Epithelial cell of proximal tubule (primary cell): ENCODE measurements at regions not wholly inside any gene's neighbourhood (a gene's known extent, or its start where the extent isn't known, plus 50 kb on each side); places are given as distances from the start of the nearest gene placed in this dataset.

Experiments
- DNase-seq: peaks from one replicate; pipeline ENCODE4 v3.0.0-alpha.2; 2011; ENCODE audit warnings: low read depth
- H3K4me3 ChIP-seq: 2 replicates; pipeline ENCODE4 v1.5.1; 2011; ENCODE audit warnings: low read depth, mild to moderate bottlenecking, low read length
- CTCF ChIP-seq: conservative IDR thresholded peaks from 2 replicates; pipeline ENCODE4 v1.5.1; 2012; ENCODE audit warnings: low read depth, mild to moderate bottlenecking, low read length

DNA sequence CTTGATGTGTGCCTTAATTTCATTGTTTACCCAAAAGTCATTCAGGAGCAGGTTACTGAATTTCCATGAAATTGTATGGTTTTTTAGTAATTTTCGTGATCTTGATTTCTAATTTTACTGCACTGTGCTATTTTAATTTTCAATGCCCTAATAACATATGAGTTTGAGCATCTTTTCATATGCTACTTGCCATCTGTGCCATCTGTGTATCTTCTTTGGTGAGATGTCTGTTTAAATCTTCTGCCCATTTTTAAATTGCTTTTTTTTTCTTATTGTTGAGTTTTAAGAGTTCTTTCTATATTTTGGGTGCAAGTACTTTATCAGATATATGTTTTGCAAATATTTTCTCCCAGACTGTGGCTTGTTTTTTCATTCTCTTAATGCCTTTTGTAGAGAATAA, 165.9 kb downstream of the ST6GAL2 start:
- no peak for DNase-seq

GRCh38 chr2:106724301-106724794, 161.6 kb downstream of the ST6GAL2 start:
- no peak for TF ChIP-seq CTCF
- no peak overlapping the region for H3K4me3 ChIP-seq
- no peak for DNase-seq

More for the DNA sequence above, 165.9 kb downstream of the ST6GAL2 start:
- no peak overlapping the region for H3K4me3 ChIP-seq
- TF ChIP-seq CTCF: no peak

- no peak overlapping the region for H3K4me3 ChIP-seq
- DNase-seq: no peak
- TF ChIP-seq CTCF: no peak
These were observed 151.8 kb downstream of the ST6GAL2 start for GRCh38 chr2:106734165-106734564.

DNA sequence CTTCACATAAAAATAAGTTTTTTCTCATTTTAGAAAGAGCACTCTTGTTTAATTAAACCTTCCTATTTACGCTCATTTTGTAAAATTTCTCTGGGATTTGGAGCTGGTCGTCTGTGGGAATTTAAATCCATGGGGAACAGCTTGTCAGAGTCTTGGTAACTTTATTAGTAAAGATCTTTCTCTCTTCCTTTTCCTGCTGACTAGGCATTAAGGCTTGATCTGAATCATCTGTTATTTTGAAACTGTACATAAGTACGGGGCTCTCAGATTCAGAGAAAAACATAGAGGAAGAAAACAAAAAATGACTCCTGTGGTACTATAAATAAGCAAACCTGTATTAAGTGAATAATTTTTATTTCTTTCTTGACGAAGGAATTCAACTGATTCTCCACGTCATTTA, 150.2 kb downstream of the ST6GAL2 start:
- DNase-seq: no peak
- TF ChIP-seq CTCF: no peak
- no peak overlapping the region for H3K4me3 ChIP-seq

GRCh38 chr2:106736221-106736620, 149.7 kb downstream of the ST6GAL2 start:
- DNase-seq: no peak
- no peak overlapping the region for H3K4me3 ChIP-seq
- TF ChIP-seq CTCF: no peak

DNA sequence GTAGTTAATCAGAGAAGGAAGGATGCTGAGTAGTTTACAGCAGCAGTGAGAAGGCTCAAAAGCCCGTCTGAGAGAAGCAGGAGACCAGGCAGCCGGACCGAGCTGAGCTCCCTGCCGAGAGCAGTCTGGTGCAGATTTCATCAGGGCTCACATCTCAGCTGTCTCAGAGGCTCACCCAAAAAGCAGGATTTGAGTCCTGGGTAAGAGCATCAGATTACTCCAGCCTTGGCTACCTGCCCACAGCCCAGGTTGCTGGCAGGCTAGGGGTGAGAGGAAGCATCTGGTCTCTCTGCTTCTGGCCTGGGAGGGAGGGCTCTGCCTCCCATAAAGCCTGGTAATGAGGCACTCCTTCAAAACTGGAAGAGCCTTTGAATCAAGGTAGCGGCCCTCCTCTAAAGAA, 140.5 kb downstream of the ST6GAL2 start:
- no peak overlapping the region for H3K4me3 ChIP-seq
- DNase-seq: no peak
- no peak for TF ChIP-seq CTCF

- no peak for TF ChIP-seq CTCF
These were observed 136.1 kb downstream of the ST6GAL2 start for GRCh38 chr2:106749823-106750222.

More at GRCh38 chr2:106749823-106750222, 136.1 kb downstream of the ST6GAL2 start:
- H3K4me3 ChIP-seq: no peak overlapping the region
- no peak for DNase-seq
